ENCODE measurements at regions not wholly inside any gene's neighbourhood (a gene's known extent, or its start where the extent isn't known, plus 50 kb on each side); places are given as distances from the start of the nearest gene placed in this dataset.

DNA sequence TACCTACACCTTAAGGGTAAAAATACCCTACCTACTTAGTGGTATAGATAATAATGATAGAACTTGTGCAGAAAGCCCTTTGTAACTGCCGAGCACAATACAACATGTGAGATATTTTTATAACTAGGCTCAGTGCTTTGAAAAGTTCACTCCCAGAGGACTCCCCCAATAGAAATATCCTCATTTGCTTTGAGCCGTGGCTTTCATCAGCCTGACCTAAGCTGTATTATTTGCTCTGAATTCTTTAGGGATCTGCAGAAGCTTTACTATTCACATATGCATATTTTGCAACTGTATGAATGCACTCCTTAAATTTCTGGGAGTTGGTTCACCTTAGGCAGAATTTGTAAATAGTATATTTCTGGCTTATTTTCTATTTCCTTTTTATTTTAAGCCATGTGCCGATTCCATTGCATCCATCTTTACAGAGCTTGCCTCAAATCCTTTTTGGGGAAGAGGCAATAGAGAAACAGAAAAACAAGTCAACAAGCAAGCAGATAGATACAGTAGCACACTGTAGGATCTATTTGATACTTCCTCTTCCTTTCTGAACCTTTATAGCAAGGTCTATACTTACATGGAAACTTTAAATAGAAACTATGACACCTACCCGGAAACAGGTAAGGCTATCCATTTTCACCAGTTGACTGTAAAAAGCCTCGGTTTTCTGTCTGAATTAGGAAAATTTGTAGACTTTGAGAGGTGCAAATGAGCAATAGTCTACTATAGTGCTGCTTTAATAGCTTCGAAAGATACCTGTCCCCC lies 242.5 kb upstream of the VCX3A start:
- H3K4me3 ChIP-seq (ENCODE audit: low read depth, low read length): no peak overlapping the region
- no peaks in the 10 kb centered on the region for H3K36me3 ChIP-seq (ENCODE audit: control insufficient read depth in 2 of 2, insufficient read depth in 1 of 2, low read length in 2 of 2)
- no peaks in the 10 kb centered on the region for H3K9me3 ChIP-seq (ENCODE audit: control insufficient read depth, insufficient read depth, low read depth, low read length)
- CTCF ChIA-PET: no interaction called here
- H3K27ac ChIP-seq (ENCODE audit: extremely low read depth, low read depth, low read length): no peak overlapping the region
- TF ChIP-seq GLIS2 (tag by site-specific recombination; IDR thresholded peaks at IDR 0.05) (no peak), SP2 (tag by site-specific recombination; IDR thresholded peaks at IDR 0.05) (no peak), ZNF394 (tag by site-specific recombination; IDR thresholded peaks at IDR 0.05; ENCODE audit: borderline replicate concordance) (no peak)
- TF ChIP-seq, protein P1, sequence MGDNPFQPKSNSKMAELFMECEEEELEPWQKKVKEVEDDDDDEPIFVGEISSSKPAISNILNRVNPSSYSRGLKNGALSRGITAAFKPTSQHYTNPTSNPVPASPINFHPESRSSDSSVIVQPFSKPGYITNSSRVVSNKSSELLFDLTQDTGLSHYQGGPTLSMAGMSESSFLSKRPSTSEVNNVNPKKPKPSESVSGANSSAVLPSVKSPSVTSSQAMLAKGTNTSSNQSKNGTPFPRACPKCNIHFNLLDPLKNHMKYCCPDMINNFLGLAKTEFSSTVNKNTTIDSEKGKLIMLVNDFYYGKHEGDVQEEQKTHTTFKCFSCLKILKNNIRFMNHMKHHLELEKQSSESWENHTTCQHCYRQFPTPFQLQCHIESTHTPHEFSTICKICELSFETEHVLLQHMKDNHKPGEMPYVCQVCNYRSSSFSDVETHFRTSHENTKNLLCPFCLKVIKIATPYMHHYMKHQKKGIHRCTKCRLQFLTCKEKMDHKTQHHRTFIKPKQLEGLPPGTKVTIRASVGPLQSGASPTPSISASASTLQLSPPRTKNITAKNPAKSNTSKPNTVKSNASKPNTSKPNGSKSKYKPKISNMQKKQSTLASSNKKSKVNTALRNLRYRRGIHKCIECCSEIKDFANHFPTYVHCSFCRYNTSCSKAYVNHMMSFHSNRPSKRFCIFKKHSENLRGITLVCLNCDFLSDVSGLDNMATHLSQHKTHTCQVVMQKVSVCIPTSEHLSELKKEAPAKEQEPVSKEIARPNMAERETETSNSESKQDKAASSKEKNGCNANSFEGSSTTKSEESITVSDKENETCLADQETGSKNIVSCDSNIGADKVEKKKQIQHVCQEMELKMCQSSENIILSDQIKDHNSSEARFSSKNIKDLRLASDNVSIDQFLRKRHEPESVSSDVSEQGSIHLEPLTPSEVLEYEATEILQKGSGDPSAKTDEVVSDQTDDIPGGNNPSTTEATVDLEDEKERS (tag by site-specific recombination; IDR thresholded peaks at IDR 0.05): no peak
- no peaks in the 10 kb centered on the region for H3K4me1 ChIP-seq (ENCODE audit: control insufficient read depth, insufficient read depth, low read length)
- POLR2A ChIA-PET: no interaction called here

- ChIA-PET CTCF (no interaction called here), POLR2A (no interaction called here)
- Histone ChIP-seq H3K36me3 (ENCODE audit: control insufficient read depth in 2 of 2, insufficient read depth in 1 of 2, low read length in 2 of 2) (no peaks in the 10 kb centered on the region), H3K4me1 (ENCODE audit: control insufficient read depth, insufficient read depth, low read length) (no peaks in the 10 kb centered on the region), H3K27ac (ENCODE audit: extremely low read depth, low read depth, low read length) (no peak overlapping the region), H3K9me3 (ENCODE audit: control insufficient read depth, insufficient read depth, low read depth, low read length) (no peaks in the 10 kb centered on the region), H3K4me3 (ENCODE audit: low read depth, low read length) (no peak overlapping the region)
- TF ChIP-seq ZNF184 (tag by site-specific recombination; IDR thresholded peaks at IDR 0.05) (no peak), KLF8 (tag by site-specific recombination; IDR thresholded peaks at IDR 0.05) (no peak), ZNF830 (tag by site-specific recombination; IDR thresholded peaks at IDR 0.05; ENCODE audit: low read depth) (no peak), OSR2 (tag by site-specific recombination; IDR thresholded peaks at IDR 0.05) (no peak), ZBTB7A (tag by site-specific recombination; IDR thresholded peaks at IDR 0.05; ENCODE audit: low read depth) (no peak), IKZF3 (tag by site-specific recombination; IDR thresholded peaks at IDR 0.05) (no peak), ZNF510 (tag by site-specific recombination; IDR thresholded peaks at IDR 0.05; ENCODE audit: insufficient replicate concordance) (no peak), ZNF350 (tag by site-specific recombination; IDR thresholded peaks at IDR 0.05) (no peak), ZNF585B (tag by site-specific recombination; IDR thresholded peaks at IDR 0.05) (no peak), ZNF792 (tag by site-specific recombination; IDR thresholded peaks at IDR 0.05) (no peak), REPIN1 (tag by site-specific recombination; IDR thresholded peaks at IDR 0.05; ENCODE audit: low read depth) (no peak), ZEB2 (tag by site-specific recombination; IDR thresholded peaks at IDR 0.05) (no peak), PRDM1 (tag by site-specific recombination; IDR thresholded peaks at IDR 0.05) (no peak), ZNF626 (tag by site-specific recombination; IDR thresholded peaks at IDR 0.05) (no peak), ZNF292 (tag by site-specific recombination; IDR thresholded peaks at IDR 0.05; ENCODE audit: borderline replicate concordance, low read depth) (no peak)
- TF ChIP-seq, protein P2, sequence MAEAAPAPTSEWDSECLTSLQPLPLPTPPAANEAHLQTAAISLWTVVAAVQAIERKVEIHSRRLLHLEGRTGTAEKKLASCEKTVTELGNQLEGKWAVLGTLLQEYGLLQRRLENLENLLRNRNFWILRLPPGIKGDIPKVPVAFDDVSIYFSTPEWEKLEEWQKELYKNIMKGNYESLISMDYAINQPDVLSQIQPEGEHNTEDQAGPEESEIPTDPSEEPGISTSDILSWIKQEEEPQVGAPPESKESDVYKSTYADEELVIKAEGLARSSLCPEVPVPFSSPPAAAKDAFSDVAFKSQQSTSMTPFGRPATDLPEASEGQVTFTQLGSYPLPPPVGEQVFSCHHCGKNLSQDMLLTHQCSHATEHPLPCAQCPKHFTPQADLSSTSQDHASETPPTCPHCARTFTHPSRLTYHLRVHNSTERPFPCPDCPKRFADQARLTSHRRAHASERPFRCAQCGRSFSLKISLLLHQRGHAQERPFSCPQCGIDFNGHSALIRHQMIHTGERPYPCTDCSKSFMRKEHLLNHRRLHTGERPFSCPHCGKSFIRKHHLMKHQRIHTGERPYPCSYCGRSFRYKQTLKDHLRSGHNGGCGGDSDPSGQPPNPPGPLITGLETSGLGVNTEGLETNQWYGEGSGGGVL (tag by site-specific recombination; IDR thresholded peaks at IDR 0.05): no peak
- TF ChIP-seq, protein P3, sequence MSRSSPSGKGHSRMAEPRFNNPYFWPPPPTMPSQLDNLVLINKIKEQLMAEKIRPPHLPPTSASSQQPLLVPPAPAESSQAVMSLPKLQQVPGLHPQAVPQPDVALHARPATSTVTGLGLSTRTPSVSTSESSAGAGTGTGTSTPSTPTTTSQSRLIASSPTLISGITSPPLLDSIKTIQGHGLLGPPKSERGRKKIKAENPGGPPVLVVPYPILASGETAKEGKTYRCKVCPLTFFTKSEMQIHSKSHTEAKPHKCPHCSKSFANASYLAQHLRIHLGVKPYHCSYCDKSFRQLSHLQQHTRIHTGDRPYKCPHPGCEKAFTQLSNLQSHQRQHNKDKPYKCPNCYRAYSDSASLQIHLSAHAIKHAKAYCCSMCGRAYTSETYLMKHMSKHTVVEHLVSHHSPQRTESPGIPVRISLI (tag by site-specific recombination; IDR thresholded peaks at IDR 0.05): no peak
- TF ChIP-seq, protein P4, sequence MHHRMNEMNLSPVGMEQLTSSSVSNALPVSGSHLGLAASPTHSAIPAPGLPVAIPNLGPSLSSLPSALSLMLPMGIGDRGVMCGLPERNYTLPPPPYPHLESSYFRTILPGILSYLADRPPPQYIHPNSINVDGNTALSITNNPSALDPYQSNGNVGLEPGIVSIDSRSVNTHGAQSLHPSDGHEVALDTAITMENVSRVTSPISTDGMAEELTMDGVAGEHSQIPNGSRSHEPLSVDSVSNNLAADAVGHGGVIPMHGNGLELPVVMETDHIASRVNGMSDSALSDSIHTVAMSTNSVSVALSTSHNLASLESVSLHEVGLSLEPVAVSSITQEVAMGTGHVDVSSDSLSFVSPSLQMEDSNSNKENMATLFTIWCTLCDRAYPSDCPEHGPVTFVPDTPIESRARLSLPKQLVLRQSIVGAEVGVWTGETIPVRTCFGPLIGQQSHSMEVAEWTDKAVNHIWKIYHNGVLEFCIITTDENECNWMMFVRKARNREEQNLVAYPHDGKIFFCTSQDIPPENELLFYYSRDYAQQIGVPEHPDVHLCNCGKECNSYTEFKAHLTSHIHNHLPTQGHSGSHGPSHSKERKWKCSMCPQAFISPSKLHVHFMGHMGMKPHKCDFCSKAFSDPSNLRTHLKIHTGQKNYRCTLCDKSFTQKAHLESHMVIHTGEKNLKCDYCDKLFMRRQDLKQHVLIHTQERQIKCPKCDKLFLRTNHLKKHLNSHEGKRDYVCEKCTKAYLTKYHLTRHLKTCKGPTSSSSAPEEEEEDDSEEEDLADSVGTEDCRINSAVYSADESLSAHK (tag by site-specific recombination; IDR thresholded peaks at IDR 0.05): no peak
- TF ChIP-seq, protein P5, sequence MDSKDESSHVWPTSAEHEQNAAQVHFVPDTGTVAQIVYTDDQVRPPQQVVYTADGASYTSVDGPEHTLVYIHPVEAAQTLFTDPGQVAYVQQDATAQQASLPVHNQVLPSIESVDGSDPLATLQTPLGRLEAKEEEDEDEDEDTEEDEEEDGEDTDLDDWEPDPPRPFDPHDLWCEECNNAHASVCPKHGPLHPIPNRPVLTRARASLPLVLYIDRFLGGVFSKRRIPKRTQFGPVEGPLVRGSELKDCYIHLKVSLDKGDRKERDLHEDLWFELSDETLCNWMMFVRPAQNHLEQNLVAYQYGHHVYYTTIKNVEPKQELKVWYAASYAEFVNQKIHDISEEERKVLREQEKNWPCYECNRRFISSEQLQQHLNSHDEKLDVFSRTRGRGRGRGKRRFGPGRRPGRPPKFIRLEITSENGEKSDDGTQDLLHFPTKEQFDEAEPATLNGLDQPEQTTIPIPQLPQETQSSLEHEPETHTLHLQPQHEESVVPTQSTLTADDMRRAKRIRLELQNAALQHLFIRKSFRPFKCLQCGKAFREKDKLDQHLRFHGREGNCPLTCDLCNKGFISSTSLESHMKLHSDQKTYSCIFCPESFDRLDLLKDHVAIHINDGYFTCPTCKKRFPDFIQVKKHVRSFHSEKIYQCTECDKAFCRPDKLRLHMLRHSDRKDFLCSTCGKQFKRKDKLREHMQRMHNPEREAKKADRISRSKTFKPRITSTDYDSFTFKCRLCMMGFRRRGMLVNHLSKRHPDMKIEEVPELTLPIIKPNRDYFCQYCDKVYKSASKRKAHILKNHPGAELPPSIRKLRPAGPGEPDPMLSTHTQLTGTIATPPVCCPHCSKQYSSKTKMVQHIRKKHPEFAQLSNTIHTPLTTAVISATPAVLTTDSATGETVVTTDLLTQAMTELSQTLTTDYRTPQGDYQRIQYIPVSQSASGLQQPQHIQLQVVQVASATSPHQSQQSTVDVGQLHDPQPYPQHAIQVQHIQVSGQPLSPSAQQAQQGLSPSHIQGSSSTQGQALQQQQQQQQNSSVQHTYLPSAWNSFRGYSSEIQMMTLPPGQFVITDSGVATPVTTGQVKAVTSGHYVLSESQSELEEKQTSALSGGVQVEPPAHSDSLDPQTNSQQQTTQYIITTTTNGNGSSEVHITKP (tag by site-specific recombination; IDR thresholded peaks at IDR 0.05): no peak
Observed at GRCh38 chrX:6770936-6771335, 236.0 kb upstream of the VCX3A start.
